ENCODE measurements at regions not wholly inside any gene's neighbourhood (a gene's known extent, or its start where the extent isn't known, plus 50 kb on each side); places are given as distances from the start of the nearest gene placed in this dataset.

- TF ChIP-seq POLR2A (IDR thresholded peaks at IDR 0.05): no peak
- TF ChIP-seq, protein P1, sequence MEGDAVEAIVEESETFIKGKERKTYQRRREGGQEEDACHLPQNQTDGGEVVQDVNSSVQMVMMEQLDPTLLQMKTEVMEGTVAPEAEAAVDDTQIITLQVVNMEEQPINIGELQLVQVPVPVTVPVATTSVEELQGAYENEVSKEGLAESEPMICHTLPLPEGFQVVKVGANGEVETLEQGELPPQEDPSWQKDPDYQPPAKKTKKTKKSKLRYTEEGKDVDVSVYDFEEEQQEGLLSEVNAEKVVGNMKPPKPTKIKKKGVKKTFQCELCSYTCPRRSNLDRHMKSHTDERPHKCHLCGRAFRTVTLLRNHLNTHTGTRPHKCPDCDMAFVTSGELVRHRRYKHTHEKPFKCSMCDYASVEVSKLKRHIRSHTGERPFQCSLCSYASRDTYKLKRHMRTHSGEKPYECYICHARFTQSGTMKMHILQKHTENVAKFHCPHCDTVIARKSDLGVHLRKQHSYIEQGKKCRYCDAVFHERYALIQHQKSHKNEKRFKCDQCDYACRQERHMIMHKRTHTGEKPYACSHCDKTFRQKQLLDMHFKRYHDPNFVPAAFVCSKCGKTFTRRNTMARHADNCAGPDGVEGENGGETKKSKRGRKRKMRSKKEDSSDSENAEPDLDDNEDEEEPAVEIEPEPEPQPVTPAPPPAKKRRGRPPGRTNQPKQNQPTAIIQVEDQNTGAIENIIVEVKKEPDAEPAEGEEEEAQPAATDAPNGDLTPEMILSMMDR (IDR thresholded peaks at IDR 0.05): no peak
Measured at GRCh38 chr14:34078117-34078743, 127.4 kb upstream of the EGLN3 start.

Data from Peyer's patch (tissue), 4 donors.